OCI-LY1 (cell line): ENCODE measurements at regions not wholly inside any gene's neighbourhood (a gene's known extent, or its start where the extent isn't known, plus 50 kb on each side); places are given as distances from the start of the nearest gene placed in this dataset.
"Not testable (repeated sequence)": the region's sequence is repeated elsewhere in the genome, so short reads cannot be mapped to it uniquely, and the experiment has no call there.

ENCODE experiments used
- H2AFZ ChIP-seq: fragments of 200-600 bp; sonication (generic), shearing (Covaris generic); 2 replicates; pipeline ENCODE4 v1.6.0; 2014; ENCODE audit warnings: antibody characterized with exemption, mild to moderate bottlenecking, low read length
- H3F3A ChIP-seq: fragments of 200-600 bp; sonication (generic), shearing (Covaris generic); 2 replicates; pipeline ENCODE4 v1.6.0; 2014; ENCODE audit warnings: mild to moderate bottlenecking, antibody characterized with exemption, low read length, moderate library complexity; ENCODE audit not compliant: insufficient read depth
- H3K27ac ChIP-seq: fragments of 200-600 bp; sonication (generic); 2 replicates; pipeline ENCODE4 v1.5.1; 2014; ENCODE audit warnings: low read length, mixed run types, mild to moderate bottlenecking, low read depth; ENCODE audit not compliant: poor library complexity, severe bottlenecking
- H3K27me3 ChIP-seq: fragments of 200-600 bp; sonication (generic); 2 replicates; pipeline ENCODE4 v1.6.0; 2014; ENCODE audit warnings: antibody characterized with exemption, mild to moderate bottlenecking, low read length, moderate library complexity; ENCODE audit not compliant: insufficient read depth
- H3K36me3 ChIP-seq: fragments of 200-600 bp; sonication (generic); 2 replicates; pipeline ENCODE4 v1.6.1; 2014; ENCODE audit warnings: mild to moderate bottlenecking, antibody characterized with exemption, low read length, moderate library complexity, mixed read lengths; ENCODE audit not compliant: insufficient read depth
- H3K4me1 ChIP-seq: fragments of 200-600 bp; sonication (generic); 2 replicates; pipeline ENCODE4 v1.5.1; 2014; ENCODE audit warnings: mild to moderate bottlenecking, low read length, moderate library complexity; ENCODE audit not compliant: insufficient read depth, severe bottlenecking
- H3K4me2 ChIP-seq: fragments of 200-600 bp; sonication (generic), shearing (Covaris generic); 2 replicates; pipeline ENCODE4 v1.6.1; 2014; ENCODE audit warnings: low read length
- H3K4me3 ChIP-seq: fragments of 200-600 bp; sonication (generic); 2 replicates; pipeline ENCODE4 v1.5.1; 2014; ENCODE audit warnings: low read length, low read depth, mild to moderate bottlenecking, mixed read lengths; ENCODE audit not compliant: poor library complexity, severe bottlenecking
- H3K79me2 ChIP-seq: fragments of 200-600 bp; shearing (Covaris generic); 2 replicates; pipeline ENCODE4 v1.6.1; 2016; ENCODE audit warnings: mixed run types, low read length, mixed read lengths; ENCODE audit not compliant: insufficient read depth
- H3K9ac ChIP-seq: fragments of 200-600 bp; sonication (generic), shearing (Covaris generic); 2 replicates; pipeline ENCODE4 v1.6.1; 2014; ENCODE audit warnings: mild to moderate bottlenecking, low read length, mixed read lengths
- H3K9me2 ChIP-seq: fragments of 200-600 bp; sonication (generic), shearing (Covaris generic); 2 replicates; pipeline ENCODE4 v1.6.1; 2014; ENCODE audit warnings: low read depth, mild to moderate bottlenecking, low read length, mixed read lengths
- H3K9me3 ChIP-seq: fragments of 200-600 bp; shearing (Covaris generic); 2 replicates; pipeline ENCODE4 v1.6.1; 2014; ENCODE audit warnings: low read length, mixed read lengths
- H4K20me1 ChIP-seq: fragments of 200-600 bp; sonication (generic), shearing (Covaris generic); 2 replicates; pipeline ENCODE4 v1.6.0; 2016; ENCODE audit warnings: mild to moderate bottlenecking, low read length; ENCODE audit not compliant: insufficient read depth
- CTCF ChIP-seq: fragments of 200-600 bp; sonication (generic), shearing (Covaris generic); IDR thresholded peaks from 2 replicates; pipeline ENCODE4 v1.5.1; 2017; ENCODE audit warnings: mild to moderate bottlenecking, antibody characterized with exemption, low read length, moderate library complexity, mixed read lengths
- EZH2 ChIP-seq: fragments of 200-600 bp; sonication (generic), shearing (Covaris generic); IDR thresholded peaks from 2 replicates; pipeline ENCODE4 v1.8.0; 2017; ENCODE audit warnings: borderline replicate concordance, mixed run types, mild to moderate bottlenecking, antibody characterized with exemption, low read length, moderate library complexity, mixed read lengths

- Histone ChIP-seq H3K4me1 (peaks cover 61% of the 10 kb centered on the region), H3K27me3 (no peaks in the 10 kb centered on the region), H3K79me2 (no peaks in the 10 kb centered on the region), H2AFZ (no peak overlapping the region), H3K9me2 (no peaks in the 10 kb centered on the region), H4K20me1 (no peaks in the 10 kb centered on the region), H3K9ac (peak overlapping the region; percentile 28; the same call in 1 of the 2 replicates), H3K9me3 (no peaks in the 10 kb centered on the region), H3F3A (no peaks in the 10 kb centered on the region), H3K36me3 (no peaks in the 10 kb centered on the region), H3K4me2 (no peak overlapping the region; the same call in 1 of the 2 replicates), H3K4me3 (no peak overlapping the region), H3K27ac (peak overlapping the region; percentile 88)
- TF ChIP-seq CTCF = no peak
- TF ChIP-seq EZH2 = no peak
Measured at GRCh38 chr4:188976644-188977115, 837.4 kb downstream of the TRIML1 start.

- not testable (repeated sequence) for H3K9ac ChIP-seq, H3F3A ChIP-seq, H3K79me2 ChIP-seq, H3K9me2 ChIP-seq, H3K4me3 ChIP-seq, H3K9me3 ChIP-seq, H2AFZ ChIP-seq, H3K36me3 ChIP-seq, H3K4me2 ChIP-seq, H4K20me1 ChIP-seq, H3K27me3 ChIP-seq
- Histone ChIP-seq H3K27ac (peak overlapping the region; percentile 88), H3K4me1 (peaks cover 61% of the 10 kb centered on the region)
Measured at GRCh38 chr4:188977232-188977631, 838.0 kb downstream of the TRIML1 start.

GRCh38 chr4:188984518-188984917 is 845.3 kb downstream of the TRIML1 start:
- TF ChIP-seq EZH2 (no peak), CTCF (no peak)
- Histone ChIP-seq H3K9me3 (no peaks in the 10 kb centered on the region), H3K9ac (no peak overlapping the region), H3K4me3 (no peak overlapping the region), H4K20me1 (no peaks in the 10 kb centered on the region), H3F3A (no peaks in the 10 kb centered on the region), H3K36me3 (no peaks in the 10 kb centered on the region), H2AFZ (no peak overlapping the region), H3K4me2 (no peak overlapping the region), H3K79me2 (no peaks in the 10 kb centered on the region), H3K27me3 (no peaks in the 10 kb centered on the region), H3K9me2 (no peaks in the 10 kb centered on the region), H3K4me1 (peaks cover 37% of the 10 kb centered on the region), H3K27ac (no peak overlapping the region)

GRCh38 chr4:188986271-188986689 is 847.0 kb downstream of the TRIML1 start:
- Histone ChIP-seq H3K4me1 (peaks cover 20% of the 10 kb centered on the region), H3K36me3 (no peaks in the 10 kb centered on the region), H3K4me2 (no peak overlapping the region), H3K27me3 (no peaks in the 10 kb centered on the region), H3K79me2 (no peaks in the 10 kb centered on the region), H3K4me3 (no peak overlapping the region), H3K9ac (no peak overlapping the region), H3K9me3 (no peaks in the 10 kb centered on the region), H3F3A (no peaks in the 10 kb centered on the region), H2AFZ (peak overlapping the region; percentile 75; the same call in 1 of the 2 replicates), H3K27ac (peak overlapping the region; percentile 32), H3K9me2 (no peaks in the 10 kb centered on the region), H4K20me1 (no peaks in the 10 kb centered on the region)
- TF ChIP-seq EZH2 = no peak
- TF ChIP-seq CTCF = no peak
